GM19099 (cell line): ENCODE measurements at regions not wholly inside any gene's neighbourhood (a gene's known extent, or its start where the extent isn't known, plus 50 kb on each side); places are given as distances from the start of the nearest gene placed in this dataset.

Experiments used
- POLR2A ChIP-seq: IDR thresholded peaks from 3 replicates; pipeline ENCODE4 v1.6.1; 2011; ENCODE audit warnings: low read depth; ENCODE audit not compliant: insufficient read length; ENCODE audit errors: extremely low read depth

- no peak for TF ChIP-seq POLR2A
Measured at GRCh38 chr21:33968080-33968994, 52.7 kb upstream of the ATP5PO start.

- TF ChIP-seq POLR2A: no peak
Measured at GRCh38 chr21:33967086-33967571, 51.5 kb upstream of the ATP5PO start.

GRCh38 chr21:33966324-33966949, 50.8 kb upstream of the ATP5PO start:
- TF ChIP-seq POLR2A: no peak
